Dendritic cell treated with granulocyte-macrophage colony-stimulating factor and Interleukin-4, amounts not matched to agents 40 ng/mL and 50 ng/mL, for 4 days (primary cell): ENCODE measurements at regions not wholly inside any gene's neighbourhood (a gene's known extent, or its start where the extent isn't known, plus 50 kb on each side); places are given as distances from the start of the nearest gene placed in this dataset.

Source experiments
- H3K27ac Mint-ChIP-seq: one replicate; pipeline ENCODE4 v1.8.0; 2022; ENCODE audit warnings: mild to moderate bottlenecking, mixed read lengths
- H3K27me3 Mint-ChIP-seq: one replicate; pipeline ENCODE4 v1.8.0; 2022; ENCODE audit warnings: mild to moderate bottlenecking, mixed read lengths
- H3K36me3 Mint-ChIP-seq: one replicate; pipeline ENCODE4 v1.8.0; 2022; ENCODE audit warnings: low read depth, mixed read lengths
- H3K4me1 Mint-ChIP-seq: one replicate; pipeline ENCODE4 v1.8.0; 2022; ENCODE audit warnings: low read depth, mixed read lengths
- H3K4me3 Mint-ChIP-seq: one replicate; pipeline ENCODE4 v1.8.0; 2022; ENCODE audit warnings: mild to moderate bottlenecking, moderate library complexity, mixed read lengths
- H3K9me3 Mint-ChIP-seq: one replicate; pipeline ENCODE4 v1.8.0; 2022; ENCODE audit warnings: mixed read lengths
- intact Hi-C: fragments of 100-400 bp; cut with micrococcal nuclease; formaldehyde crosslinking; loops from one replicate; pipeline ENCODE4 v1.15.0; 2022

DNA sequence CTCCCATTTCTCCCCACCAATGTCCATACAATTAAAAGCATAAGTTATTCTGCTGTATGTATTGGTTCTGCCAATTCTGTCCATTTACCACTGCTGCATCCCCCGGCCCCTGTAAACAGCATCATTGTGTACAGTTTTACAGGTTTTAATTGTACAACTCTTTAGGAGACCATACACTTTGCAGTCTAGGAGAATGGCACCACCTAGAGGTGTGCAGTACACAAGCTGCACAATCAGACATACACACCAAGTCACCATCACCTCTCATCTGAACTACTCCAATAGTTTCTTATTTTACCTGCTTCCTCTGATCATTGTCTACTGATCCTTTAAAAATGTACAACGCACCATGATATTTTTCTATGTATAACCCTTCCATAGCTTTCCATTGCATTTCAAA is 855.9 kb upstream of the KLHL1 start:
- Mint-ChIP-seq H3K4me1 (no peaks in the 10 kb centered on the region), H3K4me3 (no peak overlapping the region)
- intact Hi-C loops: loop anchor here (2.0 to 5.0 kb wide), 2 partner anchors 915 to 1603 kb away; no protein-coding TSS in a partner anchor

DNA sequence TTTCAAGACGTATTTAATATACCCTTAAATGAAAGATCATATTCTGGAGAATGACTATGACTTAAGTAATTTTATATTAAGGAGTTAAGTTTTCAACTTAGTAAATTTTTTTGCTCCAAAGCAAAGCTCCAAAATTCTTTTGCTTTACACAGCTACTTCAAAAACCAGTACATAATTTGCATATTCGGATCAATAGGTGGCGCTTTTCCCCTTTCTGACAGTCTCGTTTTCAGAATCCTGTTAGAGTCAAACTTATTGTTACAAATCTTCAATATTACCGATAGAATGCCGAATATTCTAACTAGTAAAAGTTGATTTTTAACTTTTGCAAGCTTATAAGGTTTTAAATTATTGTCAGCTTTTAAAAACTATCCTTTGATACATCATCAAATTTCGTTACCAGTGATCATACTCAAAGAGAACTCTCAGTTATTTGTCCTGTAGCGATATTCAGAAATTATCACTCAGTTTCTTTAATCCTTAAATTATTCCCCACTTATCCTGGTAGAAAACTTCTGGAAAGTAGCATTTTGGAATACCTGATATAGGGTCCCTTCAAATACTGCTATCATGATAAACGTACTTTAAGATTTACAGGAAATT is 852.7 kb upstream of the KLHL1 start:
- no peaks in the 10 kb centered on the region for H3K4me1 Mint-ChIP-seq
- H3K27ac Mint-ChIP-seq: no peak overlapping the region
- intact Hi-C loops: loop anchor here (5.0 kb wide), 1 partner anchor 1606 kb away; no protein-coding TSS in a partner anchor
- H3K27me3 Mint-ChIP-seq: no peaks in the 10 kb centered on the region
- H3K4me3 Mint-ChIP-seq: no peak overlapping the region
- no peaks in the 10 kb centered on the region for H3K9me3 Mint-ChIP-seq
- no peaks in the 10 kb centered on the region for H3K36me3 Mint-ChIP-seq

More for the DNA sequence above, 855.9 kb upstream of the KLHL1 start:
- Mint-ChIP-seq H3K9me3 (no peaks in the 10 kb centered on the region), H3K27ac (no peak overlapping the region), H3K36me3 (no peaks in the 10 kb centered on the region), H3K27me3 (no peaks in the 10 kb centered on the region)

DNA sequence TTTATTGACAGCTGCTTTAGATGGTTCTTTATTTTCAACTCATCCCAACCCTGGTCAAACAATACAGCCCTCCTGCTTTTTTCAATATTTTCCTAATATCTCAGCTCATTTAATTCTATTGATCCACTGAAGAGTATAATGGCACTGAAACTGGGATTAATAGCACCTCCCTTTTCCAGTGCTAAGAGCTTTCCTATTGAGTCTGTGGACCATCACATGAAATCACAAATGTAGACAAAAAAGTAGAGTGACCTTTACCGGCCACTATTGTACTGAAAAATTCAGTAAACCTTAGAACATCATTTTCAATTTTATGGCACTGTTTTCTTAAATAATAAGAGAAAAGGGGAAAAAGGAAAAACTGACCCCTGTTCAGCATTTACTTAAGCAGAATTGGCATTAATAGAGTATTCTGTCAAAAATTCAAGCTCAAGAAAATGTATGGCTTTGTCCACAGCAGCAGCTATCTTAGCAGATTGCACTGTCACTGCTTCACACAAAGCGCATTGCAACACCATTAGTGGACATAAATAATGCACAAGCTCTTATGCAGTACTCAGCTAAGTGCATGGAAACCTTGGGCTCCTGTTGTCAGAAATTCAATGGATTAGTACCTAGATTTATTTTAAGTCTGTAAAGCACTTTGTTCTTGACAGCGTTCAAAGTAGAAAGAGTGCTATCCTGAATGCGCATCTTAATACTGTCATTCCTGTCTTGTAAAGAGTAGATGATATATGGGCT is 851.0 kb upstream of the KLHL1 start:
- no peaks in the 10 kb centered on the region for H3K4me1 Mint-ChIP-seq
- H3K27me3 Mint-ChIP-seq: no peaks in the 10 kb centered on the region
- H3K36me3 Mint-ChIP-seq: no peaks in the 10 kb centered on the region
- intact Hi-C loops: no loop called here
- H3K4me3 Mint-ChIP-seq: no peak overlapping the region
- H3K27ac Mint-ChIP-seq: no peak overlapping the region
- no peaks in the 10 kb centered on the region for H3K9me3 Mint-ChIP-seq

GRCh38 chr13:70955887-70956286 is 847.6 kb upstream of the KLHL1 start:
- intact Hi-C loops: no loop called here
- no peaks in the 10 kb centered on the region for H3K9me3 Mint-ChIP-seq
- H3K4me1 Mint-ChIP-seq: no peaks in the 10 kb centered on the region
- H3K4me3 Mint-ChIP-seq: no peak overlapping the region
- H3K27me3 Mint-ChIP-seq: no peaks in the 10 kb centered on the region
- no peak overlapping the region for H3K27ac Mint-ChIP-seq
- H3K36me3 Mint-ChIP-seq: no peaks in the 10 kb centered on the region

GRCh38 chr13:70950664-70951063 is 842.4 kb upstream of the KLHL1 start:
- no peaks in the 10 kb centered on the region for H3K36me3 Mint-ChIP-seq
- H3K9me3 Mint-ChIP-seq: no peaks in the 10 kb centered on the region
- no peak overlapping the region for H3K27ac Mint-ChIP-seq
- intact Hi-C loops: no loop called here
- H3K4me3 Mint-ChIP-seq: no peak overlapping the region
- no peaks in the 10 kb centered on the region for H3K4me1 Mint-ChIP-seq
- no peaks in the 10 kb centered on the region for H3K27me3 Mint-ChIP-seq

GRCh38 chr13:70945506-70945905 is 837.3 kb upstream of the KLHL1 start:
- Mint-ChIP-seq H3K27me3 (no peaks in the 10 kb centered on the region), H3K36me3 (no peaks in the 10 kb centered on the region), H3K9me3 (peaks cover 10% of the 10 kb centered on the region), H3K27ac (no peak overlapping the region), H3K4me3 (no peak overlapping the region), H3K4me1 (no peaks in the 10 kb centered on the region)
- intact Hi-C loops: no loop called here

DNA sequence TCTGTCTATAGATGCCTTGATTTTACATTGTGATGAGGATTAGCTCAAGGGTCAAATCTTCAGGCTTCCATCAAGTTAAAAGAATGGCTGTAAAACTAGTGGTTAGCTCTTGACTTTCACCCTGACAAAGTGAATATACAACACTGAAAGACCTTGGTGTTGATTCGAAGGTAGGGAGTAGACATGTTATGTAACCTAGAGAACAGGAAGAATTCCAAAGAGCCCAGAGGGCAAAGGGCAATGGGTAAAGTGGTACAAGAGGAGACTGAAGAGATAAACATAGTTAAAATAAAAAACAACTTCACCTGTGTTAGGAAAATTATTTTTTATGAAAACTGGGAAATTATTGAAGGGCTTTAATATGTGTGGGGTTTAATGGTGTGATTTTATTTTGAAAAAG is 833.2 kb upstream of the KLHL1 start:
- H3K9me3 Mint-ChIP-seq: peaks cover 10% of the 10 kb centered on the region
- no peak overlapping the region for H3K4me3 Mint-ChIP-seq
- no peaks in the 10 kb centered on the region for H3K4me1 Mint-ChIP-seq

DNA sequence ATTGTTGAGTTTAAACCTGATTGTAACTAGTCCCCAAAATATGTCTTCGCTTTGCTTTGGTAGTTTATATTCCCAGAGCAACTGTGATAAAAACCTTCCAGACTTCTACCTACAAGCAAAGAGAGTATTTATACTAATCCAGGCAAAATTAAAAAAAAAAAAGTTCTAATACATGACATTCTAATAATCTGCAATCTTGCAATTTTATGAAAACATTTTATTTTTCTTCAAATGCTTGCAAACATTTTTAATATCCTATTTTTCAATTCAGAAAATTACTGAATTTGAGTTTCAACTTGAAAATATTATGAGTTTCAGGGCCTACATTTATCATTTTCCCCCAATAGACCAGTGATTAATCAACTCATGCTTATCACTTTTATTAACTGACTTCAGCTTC is 830.2 kb upstream of the KLHL1 start:
- intact Hi-C loops: no loop called here
- Mint-ChIP-seq H3K9me3 (peaks cover 10% of the 10 kb centered on the region), H3K4me3 (no peak overlapping the region), H3K27ac (no peak overlapping the region), H3K4me1 (no peaks in the 10 kb centered on the region), H3K36me3 (no peaks in the 10 kb centered on the region), H3K27me3 (no peaks in the 10 kb centered on the region)

More for the DNA sequence above, 833.2 kb upstream of the KLHL1 start:
- H3K36me3 Mint-ChIP-seq: no peaks in the 10 kb centered on the region
- H3K27ac Mint-ChIP-seq: no peak overlapping the region
- intact Hi-C loops: no loop called here
- no peaks in the 10 kb centered on the region for H3K27me3 Mint-ChIP-seq

GRCh38 chr13:70932511-70932910 is 824.3 kb upstream of the KLHL1 start:
- Mint-ChIP-seq H3K27me3 (no peaks in the 10 kb centered on the region), H3K4me3 (no peak overlapping the region), H3K4me1 (no peaks in the 10 kb centered on the region), H3K27ac (no peak overlapping the region), H3K9me3 (no peaks in the 10 kb centered on the region), H3K36me3 (no peaks in the 10 kb centered on the region)
- intact Hi-C loops: no loop called here

- H3K4me1 Mint-ChIP-seq: no peaks in the 10 kb centered on the region
- no peak overlapping the region for H3K27ac Mint-ChIP-seq
- peaks cover 14% of the 10 kb centered on the region for H3K9me3 Mint-ChIP-seq
- no peaks in the 10 kb centered on the region for H3K36me3 Mint-ChIP-seq
- no peak overlapping the region for H3K4me3 Mint-ChIP-seq
- H3K27me3 Mint-ChIP-seq: no peaks in the 10 kb centered on the region
- intact Hi-C loops: no loop called here
Measured at GRCh38 chr13:70923863-70924752, 815.9 kb upstream of the KLHL1 start.

DNA sequence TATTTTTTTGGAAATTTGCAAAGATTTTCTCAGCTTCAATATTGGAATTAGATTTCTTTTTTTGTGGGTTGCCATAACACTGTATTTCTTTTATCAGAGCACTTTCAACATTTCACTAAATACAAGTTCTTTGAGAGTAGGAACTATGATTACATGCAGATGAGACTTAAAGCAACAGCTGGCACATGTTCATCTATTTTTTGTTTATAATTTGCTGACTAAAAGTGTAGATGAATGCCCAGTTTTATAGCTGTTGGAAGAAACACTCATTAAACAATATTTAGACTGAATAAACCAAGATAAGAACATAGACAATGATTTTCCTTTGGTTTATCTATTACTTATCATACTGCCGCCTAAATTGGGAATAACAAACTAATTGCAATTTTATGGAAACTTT is 803.0 kb upstream of the KLHL1 start:
- Mint-ChIP-seq H3K9me3 (no peaks in the 10 kb centered on the region), H3K27me3 (no peaks in the 10 kb centered on the region), H3K27ac (no peak overlapping the region), H3K4me1 (no peaks in the 10 kb centered on the region), H3K4me3 (no peak overlapping the region), H3K36me3 (no peaks in the 10 kb centered on the region)
- intact Hi-C loops: no loop called here

GRCh38 chr13:70908795-70909194 is 800.5 kb upstream of the KLHL1 start:
- no peaks in the 10 kb centered on the region for H3K4me1 Mint-ChIP-seq
- H3K36me3 Mint-ChIP-seq: no peaks in the 10 kb centered on the region
- H3K9me3 Mint-ChIP-seq: no peaks in the 10 kb centered on the region
- no peak overlapping the region for H3K27ac Mint-ChIP-seq
- H3K27me3 Mint-ChIP-seq: no peaks in the 10 kb centered on the region
- intact Hi-C loops: no loop called here
- H3K4me3 Mint-ChIP-seq: no peak overlapping the region

GRCh38 chr13:70905035-70905434 is 796.8 kb upstream of the KLHL1 start:
- no peaks in the 10 kb centered on the region for H3K36me3 Mint-ChIP-seq
- no peaks in the 10 kb centered on the region for H3K4me1 Mint-ChIP-seq
- H3K4me3 Mint-ChIP-seq: no peak overlapping the region

DNA sequence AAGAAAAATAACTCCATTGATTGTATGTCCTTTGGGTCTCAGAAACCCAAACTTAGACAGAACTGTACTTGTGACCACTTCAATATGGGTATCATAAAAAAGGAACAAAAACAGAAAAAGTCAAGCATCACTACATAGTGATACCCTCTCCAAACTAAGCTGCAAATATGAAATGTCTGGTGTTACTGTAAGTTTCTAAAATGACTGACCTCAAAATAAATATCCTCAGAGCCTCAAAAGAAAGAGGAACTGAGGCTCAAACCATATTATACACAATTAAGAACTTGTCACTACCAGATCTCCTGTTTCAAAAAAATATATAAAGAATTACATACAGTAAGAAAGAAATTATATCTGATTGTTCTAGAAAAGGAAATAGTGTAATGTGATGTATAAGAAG is 787.9 kb upstream of the KLHL1 start:
- intact Hi-C loops: no loop called here
- Mint-ChIP-seq H3K9me3 (no peaks in the 10 kb centered on the region), H3K36me3 (no peaks in the 10 kb centered on the region), H3K4me1 (no peaks in the 10 kb centered on the region), H3K4me3 (no peak overlapping the region), H3K27ac (no peak overlapping the region), H3K27me3 (no peaks in the 10 kb centered on the region)

More at GRCh38 chr13:70905035-70905434, 796.8 kb upstream of the KLHL1 start:
- intact Hi-C loops: no loop called here
- no peaks in the 10 kb centered on the region for H3K9me3 Mint-ChIP-seq
- no peak overlapping the region for H3K27ac Mint-ChIP-seq
- H3K27me3 Mint-ChIP-seq: no peaks in the 10 kb centered on the region
